NCI-H1930 (cell line): ENCODE measurements at regions not wholly inside any gene's neighbourhood (a gene's known extent, or its start where the extent isn't known, plus 50 kb on each side); places are given as distances from the start of the nearest gene placed in this dataset.
"Not testable (repeated sequence)": the region's sequence is repeated elsewhere in the genome, so short reads cannot be mapped to it uniquely, and the experiment has no call there.

Experiments used
- DNase-seq, 2 experiments: peaks; one replicate each; lab custom pipeline; 2025; lab: John Stamatoyannopoulos, UW

DNA sequence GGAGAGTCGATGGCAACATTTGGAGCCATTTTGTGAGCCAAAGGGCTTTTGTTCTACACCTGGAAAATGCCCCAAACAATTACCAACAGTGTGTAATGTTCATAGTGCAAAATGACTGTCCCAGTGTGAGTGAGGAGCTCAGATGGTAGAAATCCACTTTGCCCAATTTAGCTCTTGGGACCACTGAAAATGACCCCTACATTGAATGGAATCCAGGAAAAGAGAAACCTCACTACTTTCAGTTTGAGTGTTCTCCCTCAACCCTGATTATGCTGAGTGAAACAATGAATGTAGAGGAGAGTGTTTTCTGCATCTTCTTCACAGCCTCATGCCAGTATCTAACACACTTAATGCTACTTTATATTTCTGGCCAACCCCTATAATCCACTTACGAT lies 84.9 kb upstream of the NRN1 start:
- no peak for DNase-seq

DNA sequence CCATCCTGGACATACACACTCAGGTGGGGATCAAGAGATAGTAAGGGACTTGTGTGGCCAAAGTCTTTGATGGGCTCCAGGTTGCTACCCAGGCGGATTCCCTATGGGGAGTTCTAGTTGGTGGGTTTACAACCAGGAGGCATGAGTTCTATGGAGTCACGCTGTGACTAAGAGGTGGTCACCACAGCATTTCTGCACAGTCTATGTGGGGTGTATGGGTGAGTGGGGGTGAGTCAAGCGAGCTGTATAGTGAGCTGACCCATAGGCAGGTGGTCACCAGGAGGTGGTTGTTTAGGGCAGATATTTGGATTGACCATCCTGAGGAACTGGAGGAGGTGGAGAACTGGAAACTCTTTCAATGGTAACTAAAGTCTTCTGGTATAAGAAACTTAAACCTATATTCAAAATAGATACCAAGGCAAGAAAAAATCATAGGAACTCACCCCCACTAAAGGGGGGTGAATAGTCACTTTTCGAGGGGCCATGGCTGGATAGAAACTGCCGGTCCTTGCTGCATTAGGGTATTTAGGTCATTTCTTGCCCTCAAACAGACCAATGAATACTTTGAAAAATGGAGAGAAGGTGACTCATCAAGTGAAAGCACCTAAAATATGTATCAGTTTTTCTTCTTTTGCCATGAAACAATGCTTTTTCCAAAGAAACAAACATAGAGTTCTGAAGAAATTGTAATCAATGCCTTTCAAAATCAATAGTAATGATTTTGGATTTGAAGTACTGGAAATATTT lies 84.3 kb upstream of the NRN1 start:
- no peak for DNase-seq

DNA sequence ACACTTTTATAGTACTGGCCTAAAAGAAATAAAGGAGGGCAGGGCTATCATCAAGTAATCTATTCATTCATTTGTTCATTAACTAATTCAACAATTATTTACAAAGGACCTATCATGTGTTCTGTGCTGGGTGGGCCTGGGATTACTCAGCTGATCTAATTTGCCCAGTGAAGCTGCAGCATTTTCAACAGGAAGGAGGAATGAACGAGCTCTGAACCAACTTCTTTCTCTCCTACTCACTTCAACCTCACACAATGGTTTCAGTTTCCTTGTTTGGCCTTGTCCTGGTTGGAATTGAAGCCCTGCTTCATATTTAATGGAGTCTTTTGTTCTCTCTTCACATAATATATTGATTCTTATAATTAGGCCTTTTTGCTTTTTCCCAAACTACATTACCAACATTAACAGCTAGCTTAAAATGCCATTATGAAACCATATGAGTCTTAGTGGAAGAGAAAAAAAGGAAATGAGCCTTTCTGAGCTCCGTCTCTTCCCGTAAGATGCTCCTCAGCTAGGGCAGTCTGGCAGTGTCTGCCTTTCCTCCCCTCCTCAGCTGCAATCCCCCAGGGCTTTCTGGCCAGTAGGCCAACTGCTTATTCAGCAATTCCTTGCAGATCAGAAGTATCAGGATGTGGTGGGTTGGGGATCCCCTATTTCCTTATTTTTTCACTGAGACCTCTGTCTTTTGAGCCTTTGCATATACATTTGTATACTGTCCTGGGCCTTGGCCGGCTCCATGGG lies 79.4 kb upstream of the NRN1 start:
- DNase-seq = no peak

DNA sequence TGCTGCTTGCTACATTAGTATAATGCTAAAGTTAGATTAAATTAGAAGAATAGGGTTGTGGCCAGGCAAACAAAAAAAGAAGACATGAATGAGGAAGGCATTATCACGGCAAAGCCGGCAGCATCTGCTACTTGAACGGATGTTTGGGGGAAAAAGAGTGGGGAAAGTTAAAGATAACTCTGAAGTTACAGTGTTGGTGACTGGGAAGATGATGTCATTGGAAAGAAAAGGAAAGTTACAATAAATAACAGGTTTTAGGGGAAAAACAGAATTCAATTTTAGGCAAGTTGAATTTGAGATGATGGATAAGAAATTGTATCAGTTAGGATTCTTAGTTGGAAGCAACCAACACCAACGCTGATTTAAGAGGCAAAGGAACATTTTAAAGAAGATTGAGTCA lies 74.2 kb upstream of the NRN1 start:
- DNase-seq = no peak

DNA sequence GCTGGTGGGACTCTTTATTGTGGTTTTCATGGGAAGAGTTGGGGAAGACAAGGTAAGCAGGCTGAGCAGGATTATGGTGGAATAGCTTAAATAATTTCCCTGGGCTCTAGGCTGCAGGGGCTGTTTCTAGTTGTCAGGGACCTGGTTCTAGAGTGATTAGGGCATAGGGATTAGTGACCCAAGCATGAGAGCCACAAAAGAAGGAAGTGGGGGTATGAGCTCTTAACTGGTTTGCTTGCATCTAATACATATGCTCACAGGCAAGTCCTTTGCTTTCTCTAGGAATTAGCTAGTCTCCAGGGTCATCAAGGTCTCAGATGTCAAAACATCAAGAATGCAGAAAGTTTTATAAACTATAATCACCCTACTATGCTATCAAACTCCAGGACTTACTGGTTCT lies 67.5 kb upstream of the NRN1 start:
- DNase-seq = no peak

DNA sequence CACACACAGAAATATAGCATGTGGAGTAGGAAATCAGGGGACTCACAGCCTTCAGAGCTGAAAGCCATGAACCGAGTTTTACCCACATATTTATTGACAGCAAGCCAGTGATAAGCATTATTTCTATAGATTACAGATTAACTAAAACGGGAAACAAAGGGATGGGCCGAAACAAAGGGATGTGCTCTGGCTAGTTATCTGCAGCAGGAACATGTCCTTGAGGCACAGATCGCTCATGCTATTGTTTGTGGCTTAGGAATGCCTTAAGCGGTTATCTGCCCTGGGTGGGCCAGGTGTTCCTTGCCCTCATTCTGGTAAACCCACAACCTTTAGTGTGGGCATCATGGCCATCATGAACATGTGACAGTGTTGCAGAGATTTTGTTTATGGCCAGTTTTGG lies 61.4 kb upstream of the NRN1 start:
- not testable (repeated sequence) for DNase-seq

DNA sequence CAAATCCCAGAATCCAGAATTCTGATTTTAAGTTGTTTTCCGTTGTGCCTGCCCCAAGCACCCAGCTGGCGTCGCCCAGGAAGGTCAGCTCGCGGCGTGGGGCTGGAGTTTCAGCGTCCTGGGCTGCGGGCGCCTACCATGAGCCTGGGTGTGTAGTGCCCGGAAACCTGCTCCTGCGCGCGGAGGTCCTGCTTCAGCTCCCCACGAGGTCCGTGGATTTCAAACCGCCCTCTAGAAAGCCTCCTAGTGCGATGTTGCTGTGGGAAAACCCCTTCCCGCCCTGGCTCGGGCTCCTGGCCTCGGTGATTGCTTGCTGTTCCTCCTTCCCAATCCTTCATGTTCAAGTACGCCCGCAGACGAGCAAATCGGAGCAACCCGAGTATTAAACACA lies 51.3 kb upstream of the NRN1 start:
- no peak for DNase-seq

DNA sequence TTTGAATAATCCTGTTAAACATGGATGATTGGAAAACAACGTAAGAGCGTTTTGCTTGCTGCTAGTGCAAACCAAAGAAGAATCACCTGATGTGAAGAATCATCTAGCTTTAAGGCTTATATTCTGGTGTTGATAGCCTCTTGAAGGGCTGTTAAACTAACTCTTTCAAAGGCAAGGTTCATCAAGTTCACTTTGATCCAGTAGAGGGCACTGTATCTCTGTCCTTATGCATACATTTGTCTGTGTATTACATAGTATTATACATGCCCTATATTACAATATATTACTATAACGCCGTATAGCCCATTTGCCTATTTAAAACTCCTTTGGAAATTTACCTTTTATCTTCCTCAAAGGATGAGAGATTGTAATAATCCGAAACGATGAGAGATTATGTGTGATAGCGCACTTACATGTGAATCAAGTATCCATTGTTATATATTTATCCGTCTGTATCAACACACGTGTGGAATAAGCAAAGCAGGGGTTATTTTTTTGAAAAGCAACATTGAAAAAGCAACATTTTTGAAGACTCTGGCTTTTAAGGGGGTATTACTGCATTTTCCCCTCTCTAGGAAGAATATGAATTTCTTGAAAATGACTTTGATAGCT lies 50.8 kb upstream of the NRN1 start:
- peak; percentile 4 to 43 for DNase-seq
